Activated CD4-positive, alpha-beta T cell treated with anti-CD3 and anti-CD28 coated beads for 48 hours (primary cell): ENCODE measurements at regions not wholly inside any gene's neighbourhood (a gene's known extent, or its start where the extent isn't known, plus 50 kb on each side); places are given as distances from the start of the nearest gene placed in this dataset.
"Not testable (repeated sequence)": the region's sequence is repeated elsewhere in the genome, so short reads cannot be mapped to it uniquely, and the experiment has no call there.

Experiments used
- DNase-seq: peaks from one replicate; pipeline ENCODE4 v3.0.0-alpha.2; 2020

GRCh38 chr10:10039595-10039994, 978.1 kb upstream of the CELF2 start:
- DNase-seq, result no peak

- no peak for DNase-seq
Measured at GRCh38 chr10:10043083-10043482, 974.6 kb upstream of the CELF2 start.

GRCh38 chr10:10044922-10045764, 972.5 kb upstream of the CELF2 start:
- DNase-seq, result no peak

GRCh38 chr10:10045765-10046028, 972.0 kb upstream of the CELF2 start:
- no peak for DNase-seq

GRCh38 chr10:10047426-10047825, 970.2 kb upstream of the CELF2 start:
- no peak for DNase-seq

GRCh38 chr10:10053051-10053450, 964.6 kb upstream of the CELF2 start:
- DNase-seq, result no peak

- DNase-seq, result no peak
Measured at GRCh38 chr10:10054466-10054865, 963.2 kb upstream of the CELF2 start.

GRCh38 chr10:10055656-10056442, 961.8 kb upstream of the CELF2 start:
- DNase-seq, result no peak

GRCh38 chr10:10056961-10057360, 960.7 kb upstream of the CELF2 start:
- DNase-seq, result no peak

GRCh38 chr10:10067644-10068043, 950.0 kb upstream of the CELF2 start:
- no peak for DNase-seq

- not testable (repeated sequence) for DNase-seq
Measured at GRCh38 chr10:10074847-10075246, 942.8 kb upstream of the CELF2 start.

- DNase-seq, result no peak
Measured at GRCh38 chr10:10078446-10078845, 939.2 kb upstream of the CELF2 start.

GRCh38 chr10:10092581-10092980, 925.1 kb upstream of the CELF2 start:
- DNase-seq, result no peak

GRCh38 chr10:10093021-10093420, 924.7 kb upstream of the CELF2 start:
- DNase-seq, result no peak

GRCh38 chr10:10094691-10095090, 923.0 kb upstream of the CELF2 start:
- DNase-seq, result no peak

GRCh38 chr10:10096296-10096695, 921.4 kb upstream of the CELF2 start:
- DNase-seq, result no peak

GRCh38 chr10:10096898-10097297, 920.8 kb upstream of the CELF2 start:
- DNase-seq, result no peak

GRCh38 chr10:10101106-10101505, 916.6 kb upstream of the CELF2 start:
- no peak for DNase-seq

GRCh38 chr10:10110844-10111490, 906.7 kb upstream of the CELF2 start:
- DNase-seq, result no peak

- DNase-seq, result no peak
Measured at GRCh38 chr10:10118131-10118530, 899.5 kb upstream of the CELF2 start.

GRCh38 chr10:10120671-10121070, 897.0 kb upstream of the CELF2 start:
- DNase-seq, result no peak

GRCh38 chr10:10125676-10126075, 892.0 kb upstream of the CELF2 start:
- no peak for DNase-seq

- DNase-seq, result no peak
Measured at GRCh38 chr10:10126218-10126617, 891.5 kb upstream of the CELF2 start.

- no peak for DNase-seq
Measured at GRCh38 chr10:10128387-10128786, 889.3 kb upstream of the CELF2 start.
